K562 (cell line): ENCODE measurements at regions not wholly inside any gene's neighbourhood (a gene's known extent, or its start where the extent isn't known, plus 50 kb on each side); places are given as distances from the start of the nearest gene placed in this dataset.

Experiments
- ATAC-seq: fragments of 200-7000 bp; cut with Tn5 transposase; 3 replicates; pipeline ENCODE4 v1.9.1; 2020; ENCODE audit warnings: moderate library complexity
- BruUV-seq: library from RNA; stranded (reverse); fragments of 400-500 nt; replicated peaks from 2 replicates; lab custom pipeline; 2021; lab: Mats Ljungman, UMichigan
- CTCF ChIA-PET: fragments of 300-600 bp; formaldehyde crosslinking; extraction: SDS; loops from one replicate; lab custom pipeline; 2021; ENCODE audit warnings: low intra/inter-chr PET ratio; lab: Yijun Ruan, JAX
- POLR2A ChIA-PET: fragments of 300-600, 350-650 bp; sonication (Branson Sonifier 250); formaldehyde crosslinking; extraction: SDS; loops from one replicate; lab custom pipeline; 2021; ENCODE audit warnings: antibody characterized with exemption, inconsistent platforms; lab: Yijun Ruan, JAX
- DNase-seq, 4 experiments: peaks; one replicate each; pipeline versions ENCODE4 v3.0.0 to v3.0.0-alpha.2; 2011 to 2018; ENCODE audit warnings: low spot score in 3 of 4, mixed read lengths in 3 of 4; ENCODE audit errors: extremely low read depth in 1 of 4
- FAIRE-seq: peaks from 2 replicates; lab custom pipeline; 2011; peaks lifted over from hg19 to GRCh38; lab: Jason Lieb, UNC
- H2AFZ ChIP-seq: 2 replicates; pipeline ENCODE4 v1.6.0; 2011; ENCODE audit warnings: low read depth, low read length, control low read depth, inconsistent platforms
- H3K27ac ChIP-seq: fragments of 200-600 bp; 3 replicates; pipeline ENCODE4 v1.8.0; 2011; ENCODE audit warnings: low read depth, mild to moderate bottlenecking, control low read depth, inconsistent platforms, low read length, moderate library complexity, mixed read lengths; ENCODE audit errors: extremely low read depth
- H3K27me3 ChIP-seq, 2 experiments: fragments of 300-600 bp in 1 of 2; 2 replicates in 1 of 2; 3 replicates in 1 of 2; pipeline versions ENCODE4 v1.6.0 to v1.8.0; 2011; ENCODE audit warnings: inconsistent platforms in 2 of 2, low read length in 2 of 2, mild to moderate bottlenecking in 1 of 2, mixed read lengths in 1 of 2, moderate library complexity in 1 of 2; ENCODE audit not compliant: control insufficient read depth in 2 of 2, insufficient read depth in 2 of 2
- H3K36me3 ChIP-seq: fragments of 300-600 bp; 3 replicates; pipeline ENCODE4 v1.8.0; 2011; ENCODE audit warnings: mild to moderate bottlenecking, low read length, inconsistent platforms; ENCODE audit not compliant: control insufficient read depth, insufficient read depth
- H3K4me1 ChIP-seq, 2 experiments: fragments of 200-600 bp in 1 of 2; replicated peaks in 1 of 2; 2 replicates in 1 of 2; 3 replicates in 1 of 2; pipeline versions ENCODE4 v1.5.1 to v1.8.0; 2011; ENCODE audit warnings: inconsistent platforms in 2 of 2, low read length in 2 of 2, mild to moderate bottlenecking in 1 of 2, mixed read lengths in 1 of 2, moderate library complexity in 1 of 2; ENCODE audit not compliant: control insufficient read depth in 2 of 2, insufficient read depth in 2 of 2
- H3K4me2 ChIP-seq: 2 replicates; pipeline ENCODE4 v1.6.1; 2011; ENCODE audit warnings: low read length, control low read depth, inconsistent platforms, mixed read lengths; ENCODE audit not compliant: insufficient read depth
- H3K4me3 ChIP-seq: fragments of 200-600 bp; sonication (generic), shearing (Covaris generic); 2 replicates; pipeline ENCODE4 v1.5.1; 2016; ENCODE audit warnings: control low read depth, inconsistent platforms
- H3K79me2 ChIP-seq: fragments of 200-600 bp; 3 replicates; pipeline ENCODE4 v1.8.0; 2011; ENCODE audit warnings: low read length, inconsistent platforms; ENCODE audit not compliant: control insufficient read depth, insufficient read depth
- H3K9ac ChIP-seq, 2 experiments: 2 replicates each; pipeline versions ENCODE4 v1.6.0 to v1.6.1; 2011; ENCODE audit warnings: low read depth in 2 of 2, low read length in 2 of 2, control low read depth in 1 of 2, inconsistent platforms in 1 of 2, mild to moderate bottlenecking in 1 of 2, mixed read lengths in 1 of 2; ENCODE audit not compliant: insufficient read depth in 1 of 2
- H3K9me1 ChIP-seq: one replicate; pipeline ENCODE4 v1.6.0; 2011; ENCODE audit warnings: inconsistent platforms, mild to moderate bottlenecking, low read length, moderate library complexity; ENCODE audit not compliant: control insufficient read depth, insufficient read depth
- H3K9me3 ChIP-seq: replicated peaks from 2 replicates; pipeline ENCODE4 v1.5.1; 2011; ENCODE audit warnings: low read depth, low read length, inconsistent platforms; ENCODE audit not compliant: control insufficient read depth, insufficient read depth
- H4K20me1 ChIP-seq: replicated peaks from 2 replicates; pipeline ENCODE4 v1.6.1; 2011; ENCODE audit warnings: low read length, inconsistent platforms, mixed read lengths; ENCODE audit not compliant: control insufficient read depth, insufficient read depth
- HMBOX1 ChIP-seq: sonication (generic); IDR thresholded peaks from 2 replicates; pipeline ENCODE4 v1.6.1; 2016
- NR2C1 ChIP-seq, 2 experiments: fragments of 450-650 bp; IDR thresholded peaks; 2 replicates each; pipeline ENCODE4 v1.6.1; 2017; ENCODE audit warnings: mild to moderate bottlenecking in 2 of 2, antibody characterized with exemption in 1 of 2, inconsistent platforms in 1 of 2, missing compliant biosample characterization in 1 of 2, missing genetic modification characterization in 1 of 2
- PCBP1 ChIP-seq: fragments of 200-400 bp; formaldehyde crosslinking; IDR thresholded peaks from 2 replicates; pipeline ENCODE4 v1.6.1; 2018; ENCODE audit warnings: mild to moderate bottlenecking, low read depth, low read length; ENCODE audit not compliant: poor library complexity, severe bottlenecking
- PCBP2 ChIP-seq: fragments of 200-400 bp; formaldehyde crosslinking; IDR thresholded peaks from 2 replicates; pipeline ENCODE4 v1.6.1; 2018; ENCODE audit warnings: low read length, low read depth, mild to moderate bottlenecking, moderate library complexity; ENCODE audit not compliant: poor library complexity, severe bottlenecking
- SIX5 ChIP-seq, 2 experiments: IDR thresholded peaks; 2 replicates each; pipeline ENCODE4 v1.6.1; 2011; ENCODE audit warnings: low read length in 2 of 2, borderline replicate concordance in 1 of 2, low read depth in 1 of 2, mild to moderate bottlenecking in 1 of 2, moderate library complexity in 1 of 2; ENCODE audit not compliant: insufficient read depth in 1 of 2
- SPI1 ChIP-seq: IDR thresholded peaks from 2 replicates; pipeline ENCODE4 v1.6.1; 2011; ENCODE audit warnings: low read depth, low read length, control low read depth, borderline replicate concordance
- SRSF9 ChIP-seq: fragments of 200-400 bp; formaldehyde crosslinking; IDR thresholded peaks from 2 replicates; pipeline ENCODE4 v1.6.1; 2017; ENCODE audit warnings: low read depth, low read length, borderline replicate concordance
- ZC3H8 ChIP-seq: fragments of 450-650 bp; IDR thresholded peaks from 2 replicates; pipeline ENCODE4 v1.6.1; 2017
- ZNF174 ChIP-seq: fragments of 250-450 bp; sonication (Bioruptor Pico); IDR thresholded peaks from 2 replicates; pipeline ENCODE4 v1.4.0; 2020; ENCODE audit warnings: mild to moderate bottlenecking
- WGBS: fragments of 100-300 bp; shearing (Covaris generic); methylation state at CpG from one replicate; pipeline ENCODE4 v1.1.6; 2016; ENCODE audit warnings: low coverage, mixed read lengths; ENCODE audit not compliant: insufficient coverage; ENCODE audit errors: missing lambda C conversion rate; 5-methylcytosine and 5-hydroxymethylcytosine counted together
- in situ Hi-C: fragments of 300-500 bp; cut with MboI; formaldehyde crosslinking; loops from 4 replicates; pipeline ENCODE4 v1.15.0; 2018; ENCODE audit warnings: inconsistent platforms, mixed read lengths
- intact Hi-C: fragments of 100-400 bp; cut with micrococcal nuclease; formaldehyde crosslinking; loops from 2 replicates; pipeline ENCODE4 v1.14.2; 2022

- no peak overlapping the region for H3K4me3 ChIP-seq
- H3K9me1 ChIP-seq: no peaks in the 10 kb centered on the region
- intact Hi-C loops: no loop called here
- no peak for DNase-seq
- no peaks in the 10 kb centered on the region for H4K20me1 ChIP-seq
- H3K9ac ChIP-seq: no peak overlapping the region
- H3K4me2 ChIP-seq: no peak overlapping the region
- no peak overlapping the region for H2AFZ ChIP-seq
- BruUV-seq: no TSS peak
- no peak for ATAC-seq
- in situ Hi-C loops: no loop called here
- H3K27me3 ChIP-seq: no peaks in the 10 kb centered on the region
- ChIA-PET POLR2A (no interaction called here), CTCF (no interaction called here)
- H3K9me3 ChIP-seq: no peaks in the 10 kb centered on the region
- H3K27ac ChIP-seq: no peak overlapping the region
- no peaks in the 10 kb centered on the region for H3K4me1 ChIP-seq
- FAIRE-seq: no peak
- 0% methylated on average over 3 of the region's 3 CpGs for WGBS
- H3K36me3 ChIP-seq: no peaks in the 10 kb centered on the region
- no peaks in the 10 kb centered on the region for H3K79me2 ChIP-seq
- TF ChIP-seq SRSF9 (no peak), SIX5 (IDR thresholded peaks at IDR 0.05; ENCODE audit: borderline replicate concordance in 1 of 2, insufficient read depth in 1 of 2, low read depth in 1 of 2, low read length in 2 of 2) (no peak), ZNF174 (CRISPR knock-in tag) (no peak), HMBOX1 (no peak), ZC3H8 (no peak), PCBP2 (no peak)
Observed at GRCh38 chr4:66955784-66956183, 589.5 kb downstream of the CENPC start.

GRCh38 chr4:66949419-66949818 lies 595.9 kb downstream of the CENPC start:
- Histone ChIP-seq H4K20me1 (no peaks in the 10 kb centered on the region), H3K9ac (no peak overlapping the region), H3K4me2 (no peak overlapping the region), H3K9me3 (no peaks in the 10 kb centered on the region), H3K36me3 (no peaks in the 10 kb centered on the region), H2AFZ (no peak overlapping the region), H3K27ac (no peak overlapping the region), H3K9me1 (no peaks in the 10 kb centered on the region), H3K4me3 (no peak overlapping the region), H3K4me1 (no peaks in the 10 kb centered on the region), H3K79me2 (no peaks in the 10 kb centered on the region), H3K27me3 (no peaks in the 10 kb centered on the region)
- no TSS peak for BruUV-seq
- TF ChIP-seq PCBP1 (no peak), NR2C1 (IDR thresholded peaks at IDR 0.05) (no peak), NR2C1 (tag; IDR thresholded peaks at IDR 0.05) (no peak), SPI1 (peak; percentile 9; the same call in 1 of the 2 replicates)
- in situ Hi-C loops (no loop called here), intact Hi-C loops (no loop called here)
- ChIA-PET POLR2A (no interaction called here), CTCF (no interaction called here)
- no peak for FAIRE-seq
- 0% methylated on average over 1 of the region's 1 CpG for WGBS
- no peak for DNase-seq
- ATAC-seq: no peak
